Activated naive CD4-positive, alpha-beta T cell treated with anti-CD3 and anti-CD28 coated beads for 36 hours (primary cell): ENCODE measurements at regions not wholly inside any gene's neighbourhood (a gene's known extent, or its start where the extent isn't known, plus 50 kb on each side); places are given as distances from the start of the nearest gene placed in this dataset.
A peak's percentile ranks its signal among the peaks of the same experiment; 100 is the strongest.
"Not testable (repeated sequence)": the region's sequence is repeated elsewhere in the genome, so short reads cannot be mapped to it uniquely, and the experiment has no call there.

ENCODE experiments used
- CTCF ChIA-PET: fragments of 350-600 bp; sonication (Branson Sonifier 250); formaldehyde crosslinking; loops from one replicate; lab custom pipeline; 2021; ENCODE audit warnings: antibody characterized with exemption; lab: Charles Lee
- DNase-seq: peaks from one replicate; pipeline ENCODE4 v3.0.0-alpha.2; 2020
- H3K27ac Mint-ChIP-seq: one replicate; pipeline ENCODE4 v1.8.0; 2021; ENCODE audit warnings: mild to moderate bottlenecking, mixed read lengths
- H3K27me3 Mint-ChIP-seq: one replicate; pipeline ENCODE4 v1.8.0; 2021; ENCODE audit warnings: low read depth, mixed read lengths
- H3K36me3 Mint-ChIP-seq: one replicate; pipeline ENCODE4 v1.8.0; 2021; ENCODE audit warnings: low read depth, mixed read lengths
- H3K4me1 Mint-ChIP-seq: one replicate; pipeline ENCODE4 v1.8.0; 2021; ENCODE audit warnings: low read depth, mixed read lengths
- H3K4me3 Mint-ChIP-seq: one replicate; pipeline ENCODE4 v1.8.0; 2021; ENCODE audit warnings: mild to moderate bottlenecking, moderate library complexity, mixed read lengths
- H3K9me3 Mint-ChIP-seq: one replicate; pipeline ENCODE4 v1.8.0; 2021; ENCODE audit warnings: mixed read lengths
- intact Hi-C: fragments of 100-400 bp; cut with micrococcal nuclease; formaldehyde crosslinking; loops from one replicate; pipeline ENCODE4 v1.15.1; 2023

DNA sequence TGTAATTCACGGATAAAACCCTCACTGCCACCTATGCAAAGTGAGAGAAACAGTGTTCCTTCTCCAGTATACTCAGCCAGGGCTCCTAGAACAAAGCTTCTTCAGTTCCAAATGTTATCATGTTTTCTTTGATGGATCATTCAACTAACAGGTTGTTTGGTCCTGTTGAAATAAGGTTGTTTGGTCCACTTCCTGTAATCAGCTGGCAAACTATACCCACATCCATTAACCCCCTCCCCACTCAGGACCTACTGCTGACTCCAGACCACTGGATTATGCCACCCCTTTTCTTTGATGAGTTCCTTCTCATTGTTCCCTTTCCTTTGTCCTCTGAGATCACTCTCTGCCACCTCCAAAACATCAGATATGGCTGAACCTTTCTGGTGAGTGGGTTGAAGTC lies 267.7 kb upstream of the USP25 start:
- H3K4me3 Mint-ChIP-seq, result no peak overlapping the region
- intact Hi-C loops, result no loop called here
- no peak for DNase-seq
- no peaks in the 10 kb centered on the region for H3K9me3 Mint-ChIP-seq
- no peaks in the 10 kb centered on the region for H3K36me3 Mint-ChIP-seq
- H3K27me3 Mint-ChIP-seq, result peaks cover 4% of the 10 kb centered on the region
- CTCF ChIA-PET, result no interaction called here
- H3K27ac Mint-ChIP-seq, result no peak overlapping the region
- H3K4me1 Mint-ChIP-seq, result no peaks in the 10 kb centered on the region

DNA sequence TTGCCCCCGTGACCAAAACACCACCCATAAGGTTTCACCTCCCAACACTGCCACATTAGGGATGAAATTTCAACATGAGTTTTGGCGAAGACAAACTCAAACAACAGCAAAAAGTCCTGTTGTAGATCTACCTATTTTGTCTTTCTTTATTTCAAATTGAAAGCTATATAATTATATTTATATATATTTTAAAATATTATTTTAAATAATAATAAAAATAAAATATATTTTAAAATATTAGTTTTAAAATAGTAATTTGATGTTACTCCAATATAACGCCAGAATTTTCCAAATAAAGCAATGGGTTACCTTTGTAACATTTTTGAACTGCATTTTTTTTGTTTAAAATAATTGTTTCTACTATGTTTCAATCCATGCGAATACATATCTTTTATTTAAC lies 263.5 kb upstream of the USP25 start:
- H3K27ac Mint-ChIP-seq, result no peak overlapping the region
- CTCF ChIA-PET, result no interaction called here
- H3K27me3 Mint-ChIP-seq, result peaks cover 2% of the 10 kb centered on the region
- DNase-seq, result no peak
- no peak overlapping the region for H3K4me3 Mint-ChIP-seq
- no peaks in the 10 kb centered on the region for H3K36me3 Mint-ChIP-seq
- no peaks in the 10 kb centered on the region for H3K9me3 Mint-ChIP-seq
- no peaks in the 10 kb centered on the region for H3K4me1 Mint-ChIP-seq
- intact Hi-C loops, result no loop called here

DNA sequence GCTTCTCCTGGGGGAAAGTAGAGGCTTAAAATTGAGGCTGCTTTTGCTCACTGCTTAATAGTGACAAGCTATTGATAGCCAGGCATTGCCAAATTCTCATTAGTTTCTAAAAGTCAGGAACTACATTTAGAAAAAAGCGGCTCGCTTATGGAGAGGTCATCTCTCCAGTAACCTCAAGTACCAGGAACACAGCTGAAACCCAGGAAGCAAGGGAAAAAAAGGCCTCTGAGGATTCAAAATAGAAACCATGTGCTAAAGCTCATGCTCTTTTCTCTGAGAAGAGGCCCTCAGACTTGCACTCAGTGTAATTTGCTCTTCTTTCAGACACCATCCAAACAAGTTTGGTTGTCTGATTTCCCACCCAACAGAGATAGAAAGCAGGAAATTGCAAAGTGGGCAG lies 261.4 kb upstream of the USP25 start:
- CTCF ChIA-PET, result no interaction called here
- intact Hi-C loops, result no loop called here
- H3K36me3 Mint-ChIP-seq, result no peaks in the 10 kb centered on the region
- H3K27ac Mint-ChIP-seq, result no peak overlapping the region
- H3K9me3 Mint-ChIP-seq, result no peaks in the 10 kb centered on the region
- H3K4me3 Mint-ChIP-seq, result no peak overlapping the region
- no peaks in the 10 kb centered on the region for H3K4me1 Mint-ChIP-seq
- DNase-seq, result no peak
- H3K27me3 Mint-ChIP-seq, result no peaks in the 10 kb centered on the region

DNA sequence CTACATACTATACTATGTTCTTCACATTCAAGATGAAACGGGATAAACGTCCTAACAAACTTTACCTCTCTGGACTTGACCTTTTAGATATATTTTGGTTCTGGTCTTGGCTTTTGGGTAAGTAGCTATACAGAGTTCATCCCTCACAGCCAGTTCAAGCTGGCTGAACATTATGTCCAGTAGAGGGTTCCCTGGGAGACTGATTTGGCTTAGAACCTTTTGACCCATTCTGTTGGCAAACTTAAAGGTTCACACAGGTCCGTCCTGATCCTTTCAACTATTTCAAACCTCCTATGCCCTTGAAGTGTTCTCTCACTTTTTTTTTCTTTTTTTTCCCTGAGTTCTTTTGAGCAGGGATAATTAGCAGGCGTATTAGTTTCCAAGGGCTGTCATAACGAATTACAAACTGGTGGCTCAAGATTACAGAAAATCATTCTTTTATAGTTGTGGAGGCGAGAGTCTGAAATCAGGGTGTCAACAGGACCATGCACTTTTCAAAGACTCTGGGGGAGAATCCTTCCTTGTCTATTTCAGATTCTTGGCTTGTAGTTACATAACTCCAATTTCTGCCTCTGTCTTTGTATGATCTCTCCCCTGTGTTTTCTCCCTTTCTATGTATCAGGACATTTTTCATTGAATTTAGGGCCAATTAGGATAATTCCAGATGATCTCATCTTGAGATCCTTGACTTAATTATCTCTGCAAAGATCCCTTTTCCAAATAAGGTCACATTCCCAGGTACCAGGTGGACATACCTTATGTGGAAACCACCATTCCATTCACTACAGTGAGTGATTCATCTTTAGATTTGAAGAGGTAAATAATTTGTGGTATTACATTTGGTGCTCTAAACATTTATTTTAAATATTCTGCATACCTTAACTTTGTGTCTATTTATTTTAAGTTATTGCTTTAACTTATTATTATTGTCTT lies 257.4 kb upstream of the USP25 start:
- no peak overlapping the region for H3K27ac Mint-ChIP-seq
- peaks cover 3% of the 10 kb centered on the region for H3K36me3 Mint-ChIP-seq
- peaks cover 6% of the 10 kb centered on the region for H3K9me3 Mint-ChIP-seq
- intact Hi-C loops, result no loop called here
- CTCF ChIA-PET, result interaction anchor here (0.8 kb wide), 1 partner anchor 80 kb away, joined by 4 read pairs; no protein-coding TSS in a partner anchor
- no peak overlapping the region for H3K4me3 Mint-ChIP-seq
- H3K27me3 Mint-ChIP-seq, result no peaks in the 10 kb centered on the region
- DNase-seq, result no peak
- H3K4me1 Mint-ChIP-seq, result peaks cover 6% of the 10 kb centered on the region

DNA sequence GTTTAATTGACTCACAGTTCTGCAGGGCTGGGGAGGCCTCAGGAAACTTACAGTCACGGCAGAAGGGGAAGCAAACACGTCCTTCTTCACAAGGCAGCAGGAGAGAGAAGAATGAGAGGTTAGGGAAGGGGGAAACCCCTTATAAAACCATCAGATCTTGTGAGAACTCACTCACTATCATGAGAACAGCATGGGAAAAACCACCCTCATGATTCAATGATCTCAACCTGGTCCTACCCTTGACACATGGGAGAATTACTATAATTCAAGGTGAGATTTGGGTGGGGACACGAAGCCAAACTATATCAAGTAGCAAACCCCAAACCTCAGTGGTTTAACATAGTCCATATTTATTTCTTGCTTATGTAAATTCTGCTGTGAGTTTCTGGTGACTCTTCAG lies 252.0 kb upstream of the USP25 start:
- intact Hi-C loops, H3K27ac Mint-ChIP-seq, H3K27me3 Mint-ChIP-seq, H3K4me3 Mint-ChIP-seq, H3K36me3 Mint-ChIP-seq, DNase-seq: not testable (repeated sequence)
- Mint-ChIP-seq H3K4me1 (peaks cover 29% of the 10 kb centered on the region), H3K9me3 (peaks cover 20% of the 10 kb centered on the region)
- CTCF ChIA-PET, result interaction anchor here (0.8 to 1.9 kb wide), 3 partner anchors 10 to 613 kb away, joined by 3 to 5 read pairs (median 4); no protein-coding TSS in a partner anchor

DNA sequence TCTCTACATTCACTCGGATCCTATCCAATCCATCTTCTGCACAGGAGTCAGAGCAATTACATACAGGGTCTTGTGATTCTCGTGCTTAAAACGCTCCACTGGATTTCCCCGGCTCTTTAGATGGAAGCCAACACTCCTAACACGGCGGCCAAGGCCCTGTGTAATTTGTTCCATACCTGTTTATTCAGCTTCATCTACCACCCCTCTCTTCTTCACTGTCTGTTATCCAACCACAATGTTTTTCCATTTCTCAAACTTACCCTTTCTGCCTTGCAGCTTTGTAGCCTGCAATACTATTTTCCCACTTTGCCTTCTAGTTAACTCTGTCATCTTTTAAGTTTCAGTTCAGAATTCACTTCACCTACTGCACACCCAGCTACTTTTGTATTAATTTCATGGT lies 249.6 kb upstream of the USP25 start:
- CTCF ChIA-PET, result interaction anchor here (1.2 to 4.2 kb wide), 3 partner anchors 428 to 616 kb away, joined by 3 to 22 read pairs (median 3); no protein-coding TSS in a partner anchor
- intact Hi-C loops, result loop anchor here (1.0 to 10.0 kb wide), 6 partner anchors 42 to 1223 kb away; no protein-coding TSS in a partner anchor

DNA sequence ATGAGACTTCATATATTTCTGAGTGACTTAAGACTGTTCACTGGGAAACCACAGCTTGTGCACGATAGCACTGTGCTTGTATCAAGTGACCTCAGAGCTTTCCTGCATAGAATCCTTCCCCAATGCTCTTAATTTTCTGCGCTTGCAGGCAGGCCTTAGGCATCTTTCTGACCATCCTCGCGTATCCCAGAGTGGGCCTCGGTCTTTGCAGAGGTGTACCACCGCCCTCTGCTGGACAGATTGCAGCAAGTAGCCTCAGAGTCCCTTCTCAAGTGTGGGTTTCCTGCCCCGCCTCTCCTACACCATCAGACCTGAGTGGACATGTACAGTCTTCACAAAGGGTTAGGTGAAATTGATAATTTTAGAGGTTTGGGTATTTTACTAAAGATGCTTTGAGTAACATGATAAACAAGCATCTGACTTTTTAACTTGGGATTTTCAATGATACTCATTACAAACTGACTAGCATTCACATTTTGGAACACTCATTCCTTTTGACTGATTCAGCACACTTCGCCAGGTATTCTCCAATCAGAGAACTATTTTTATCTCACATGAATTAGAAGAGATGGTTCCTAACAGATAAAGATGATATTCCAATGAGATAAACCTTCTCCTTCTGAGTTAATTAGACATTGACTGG lies 246.5 kb upstream of the USP25 start:
- Mint-ChIP-seq H3K27ac (no peak overlapping the region), H3K36me3 (no peaks in the 10 kb centered on the region), H3K4me1 (peaks cover 27% of the 10 kb centered on the region), H3K27me3 (no peaks in the 10 kb centered on the region), H3K4me3 (no peak overlapping the region), H3K9me3 (peaks cover 6% of the 10 kb centered on the region)
- DNase-seq, result peak; percentile 89
- intact Hi-C loops, result loop anchor here (1.0 to 10.0 kb wide), 11 partner anchors 60 to 1226 kb away; no protein-coding TSS in a partner anchor
- CTCF ChIA-PET, result interaction anchor here (0.6 to 4.2 kb wide), 34 partner anchors 9 to 1100 kb away, joined by 3 to 22 read pairs (median 4); partner anchors contain the start of gene HSPA13

More for the DNA sequence above, 249.6 kb upstream of the USP25 start:
- Mint-ChIP-seq H3K4me3 (no peak overlapping the region), H3K9me3 (peaks cover 20% of the 10 kb centered on the region), H3K27me3 (no peaks in the 10 kb centered on the region), H3K27ac (no peak overlapping the region), H3K36me3 (peaks cover 5% of the 10 kb centered on the region), H3K4me1 (peaks cover 33% of the 10 kb centered on the region)
- no peak for DNase-seq

DNA sequence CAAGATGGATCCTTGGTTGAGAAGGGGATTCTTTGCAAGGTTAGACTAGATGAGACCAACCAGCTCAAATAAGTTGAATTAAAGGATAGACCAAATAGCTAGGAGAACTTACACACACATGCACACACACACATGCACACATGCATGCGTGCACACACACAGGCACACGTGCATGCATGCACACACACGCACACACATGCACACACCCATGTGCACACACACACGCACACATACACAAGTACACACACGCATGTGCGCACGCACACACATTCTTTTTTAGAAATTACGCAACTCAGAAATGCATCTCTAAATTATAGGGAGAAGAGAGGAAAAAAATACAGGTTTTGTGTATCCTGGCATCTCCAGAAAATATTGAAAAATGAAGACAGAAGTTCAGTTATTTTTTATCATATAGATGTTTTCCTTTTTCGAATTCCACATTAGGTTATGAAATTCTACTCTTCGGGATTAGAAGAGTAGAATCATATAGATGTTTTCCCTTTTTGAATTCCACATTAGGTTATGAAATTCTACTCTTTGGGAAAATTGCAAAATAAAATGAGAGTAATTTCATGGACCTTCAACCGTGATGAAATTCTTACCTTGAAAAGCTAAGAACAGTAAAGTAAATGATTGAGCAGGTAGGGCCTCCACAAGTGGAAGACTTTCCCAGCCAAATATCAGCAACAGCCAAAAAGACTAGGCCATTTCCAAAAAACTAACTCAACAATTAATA lies 243.2 kb upstream of the USP25 start:
- H3K4me1 Mint-ChIP-seq, result peaks cover 4% of the 10 kb centered on the region
- intact Hi-C loops, result loop anchor here (10.0 kb wide), 1 partner anchor 722 kb away; no protein-coding TSS in a partner anchor
- no peak overlapping the region for H3K27ac Mint-ChIP-seq
- no peaks in the 10 kb centered on the region for H3K9me3 Mint-ChIP-seq
- H3K36me3 Mint-ChIP-seq, result no peaks in the 10 kb centered on the region
- no peaks in the 10 kb centered on the region for H3K27me3 Mint-ChIP-seq
- CTCF ChIA-PET, result interaction anchor here (0.7 to 1.4 kb wide), 3 partner anchors 20 to 104 kb away, joined by 3 to 4 read pairs (median 4); no protein-coding TSS in a partner anchor
- no peak overlapping the region for H3K4me3 Mint-ChIP-seq
- DNase-seq, result no peak

DNA sequence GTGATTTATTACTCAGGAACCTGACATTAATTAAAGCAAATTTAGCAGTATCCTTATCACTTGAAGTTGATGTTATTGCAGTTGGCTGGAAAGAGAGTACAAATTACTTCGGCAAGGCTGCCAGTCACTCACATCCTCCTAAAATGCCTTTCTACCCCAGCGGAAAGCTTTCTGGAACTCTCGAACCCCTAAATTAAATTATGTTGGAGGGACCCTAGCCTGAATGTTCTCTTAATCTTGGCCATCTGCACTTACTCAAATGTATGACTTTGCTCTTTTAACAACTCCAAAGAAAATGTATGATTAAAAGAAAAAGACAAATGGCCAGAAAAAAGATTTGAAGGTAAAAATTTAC lies 242.6 kb upstream of the USP25 start:
- Mint-ChIP-seq H3K4me3 (no peak overlapping the region), H3K27ac (no peak overlapping the region), H3K9me3 (no peaks in the 10 kb centered on the region), H3K4me1 (peaks cover 4% of the 10 kb centered on the region), H3K27me3 (no peaks in the 10 kb centered on the region), H3K36me3 (no peaks in the 10 kb centered on the region)
- CTCF ChIA-PET, result interaction anchor here (0.7 to 1.4 kb wide), 3 partner anchors 20 to 104 kb away, joined by 3 to 4 read pairs (median 4); no protein-coding TSS in a partner anchor
- intact Hi-C loops, result loop anchor here (10.0 kb wide), 1 partner anchor 722 kb away; no protein-coding TSS in a partner anchor
- no peak for DNase-seq

DNA sequence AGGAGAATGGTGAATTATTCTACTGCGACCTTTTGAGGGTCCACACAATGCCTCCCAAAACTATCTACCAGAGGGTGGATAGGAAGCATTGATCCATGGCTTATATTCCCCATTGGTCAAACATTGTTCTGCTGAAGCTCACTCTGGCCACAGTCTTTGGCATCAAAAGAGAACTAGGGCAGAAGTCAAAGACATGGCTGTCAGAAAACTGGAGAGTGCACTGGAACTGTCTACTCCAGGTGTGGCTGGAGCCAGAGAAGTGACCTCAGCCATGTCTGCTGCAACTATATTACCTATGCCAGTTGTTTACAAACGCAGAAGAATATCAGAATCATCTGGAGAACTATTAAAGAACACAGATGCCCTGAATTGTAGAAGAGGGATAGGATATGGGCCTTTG lies 238.7 kb upstream of the USP25 start:
- Mint-ChIP-seq H3K9me3 (no peaks in the 10 kb centered on the region), H3K4me1 (no peaks in the 10 kb centered on the region), H3K36me3 (no peaks in the 10 kb centered on the region), H3K27ac (no peak overlapping the region), H3K27me3 (no peaks in the 10 kb centered on the region), H3K4me3 (no peak overlapping the region)
- DNase-seq, result no peak
- intact Hi-C loops, result no loop called here
- CTCF ChIA-PET, result no interaction called here

DNA sequence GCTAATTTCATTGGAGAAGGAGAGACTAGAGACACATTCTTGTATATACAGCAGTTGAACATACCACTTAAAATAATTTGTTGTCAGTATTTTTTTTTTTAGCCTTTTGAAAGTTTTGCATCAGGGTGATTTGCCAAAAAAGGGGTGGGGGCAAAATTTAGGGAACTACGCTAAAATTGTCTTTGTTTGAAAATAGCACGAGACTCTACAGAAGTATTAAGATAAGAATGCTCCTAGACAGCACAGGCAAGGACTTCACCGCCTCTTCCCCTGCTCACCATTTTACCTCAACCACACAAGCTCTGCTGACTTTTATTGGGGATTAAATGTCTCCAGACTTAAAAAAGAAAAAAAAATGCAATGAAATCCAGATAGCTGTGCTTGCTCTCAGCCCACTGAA lies 236.1 kb upstream of the USP25 start:
- Mint-ChIP-seq H3K4me3 (no peak overlapping the region), H3K36me3 (no peaks in the 10 kb centered on the region), H3K4me1 (no peaks in the 10 kb centered on the region), H3K27me3 (no peaks in the 10 kb centered on the region), H3K9me3 (no peaks in the 10 kb centered on the region), H3K27ac (no peak overlapping the region)
- no peak for DNase-seq
- CTCF ChIA-PET, result interaction anchor here (0.8 to 4.0 kb wide), 4 partner anchors 8 to 11 kb away, joined by 3 to 13 read pairs (median 4); no protein-coding TSS in a partner anchor
- intact Hi-C loops, result no loop called here
